ENCODE measurements at regions not wholly inside any gene's neighbourhood (a gene's known extent, or its start where the extent isn't known, plus 50 kb on each side); places are given as distances from the start of the nearest gene placed in this dataset.

GRCh38 chr14:46717211-46717610, 65.6 kb upstream of the RPL10L start:
- no peak for TF ChIP-seq KDM5B (CRISPR knock-in tag; IDR thresholded peaks at IDR 0.05; ENCODE audit: borderline replicate concordance)
- TF ChIP-seq ESRRA (CRISPR knock-in tag; IDR thresholded peaks at IDR 0.05; ENCODE audit: low read depth): no peak
- no peak for TF ChIP-seq ZNF512 (CRISPR knock-in tag; IDR thresholded peaks at IDR 0.05)
- TF ChIP-seq ZFP1 (CRISPR knock-in tag; IDR thresholded peaks at IDR 0.05): no peak
- TF ChIP-seq FOXP1 (IDR thresholded peaks at IDR 0.05): no peak
- TF ChIP-seq FOXP1 (CRISPR knock-in tag; IDR thresholded peaks at IDR 0.05): no peak
